Mesothelial cell of epicardium (in vitro differentiated cells): ENCODE measurements at regions not wholly inside any gene's neighbourhood (a gene's known extent, or its start where the extent isn't known, plus 50 kb on each side); places are given as distances from the start of the nearest gene placed in this dataset.
"Not testable (repeated sequence)": the region's sequence is repeated elsewhere in the genome, so short reads cannot be mapped to it uniquely, and the experiment has no call there.

Experiments used
- DNase-seq, 2 experiments: peaks; one replicate each; pipeline ENCODE4 v3.0.0; 2021; ENCODE audit warnings: low spot score in 2 of 2; ENCODE audit not compliant: unreplicated experiment in 2 of 2
- H3K27ac Mint-ChIP-seq: 2 replicates; pipeline ENCODE4 v1.8.0; 2021; ENCODE audit warnings: mixed read lengths
- H3K27me3 Mint-ChIP-seq: 2 replicates; pipeline ENCODE4 v1.8.0; 2021; ENCODE audit warnings: low read depth, mixed read lengths
- H3K36me3 Mint-ChIP-seq: 2 replicates; pipeline ENCODE4 v1.8.0; 2021; ENCODE audit warnings: mixed read lengths
- H3K4me1 Mint-ChIP-seq: 2 replicates; pipeline ENCODE4 v1.8.0; 2021; ENCODE audit warnings: mixed read lengths
- H3K4me3 Mint-ChIP-seq: 2 replicates; pipeline ENCODE4 v1.8.0; 2021; ENCODE audit warnings: mild to moderate bottlenecking, moderate library complexity, mixed read lengths
- H3K9me3 Mint-ChIP-seq: 2 replicates; pipeline ENCODE4 v1.8.0; 2021; ENCODE audit warnings: mixed read lengths
- CTCF ChIP-seq: fragments of 200-600 bp; sonication (generic); IDR thresholded peaks from one replicate; pipeline ENCODE4 v1.5.0; 2021; ENCODE audit warnings: antibody characterized with exemption; ENCODE audit not compliant: unreplicated experiment

GRCh38 chr12:114041136-114041535 is 75.0 kb upstream of the RBM19 start:
- no peak for DNase-seq
- H3K9me3 Mint-ChIP-seq, result peaks cover 10% of the 10 kb centered on the region
- no peaks in the 10 kb centered on the region for H3K36me3 Mint-ChIP-seq
- H3K4me1 Mint-ChIP-seq, result peaks cover 18% of the 10 kb centered on the region
- TF ChIP-seq CTCF, result no peak
- H3K4me3 Mint-ChIP-seq, result no peak overlapping the region
- H3K27ac Mint-ChIP-seq, result no peak overlapping the region
- H3K27me3 Mint-ChIP-seq, result peaks cover 46% of the 10 kb centered on the region

- Mint-ChIP-seq H3K27me3 (peaks cover 56% of the 10 kb centered on the region), H3K9me3 (peaks cover 10% of the 10 kb centered on the region), H3K27ac (no peak overlapping the region), H3K36me3 (no peaks in the 10 kb centered on the region), H3K4me3 (no peak overlapping the region), H3K4me1 (peaks cover 8% of the 10 kb centered on the region)
- no peak for DNase-seq
- no peak for TF ChIP-seq CTCF
Observed at GRCh38 chr12:114038962-114039361, 72.8 kb upstream of the RBM19 start.

- peaks cover 8% of the 10 kb centered on the region for H3K4me1 Mint-ChIP-seq
- peaks cover 2% of the 10 kb centered on the region for H3K9me3 Mint-ChIP-seq
- TF ChIP-seq CTCF, result no peak
- no peak overlapping the region for H3K27ac Mint-ChIP-seq
- H3K36me3 Mint-ChIP-seq, result no peaks in the 10 kb centered on the region
- DNase-seq, result no peak
- H3K27me3 Mint-ChIP-seq, result peaks cover 58% of the 10 kb centered on the region
- H3K4me3 Mint-ChIP-seq, result no peak overlapping the region
Observed at GRCh38 chr12:114032801-114033200, 66.7 kb upstream of the RBM19 start.

- Mint-ChIP-seq H3K4me1 (peaks cover 2% of the 10 kb centered on the region), H3K9me3 (peaks cover 11% of the 10 kb centered on the region), H3K27ac (no peak overlapping the region), H3K4me3 (no peak overlapping the region), H3K27me3 (peaks cover 59% of the 10 kb centered on the region), H3K36me3 (no peaks in the 10 kb centered on the region)
- no peak for DNase-seq
- no peak for TF ChIP-seq CTCF
Observed at GRCh38 chr12:114030451-114030850, 64.3 kb upstream of the RBM19 start.

GRCh38 chr12:114026805-114027204 is 60.7 kb upstream of the RBM19 start:
- TF ChIP-seq CTCF, result no peak
- Mint-ChIP-seq H3K4me1 (no peaks in the 10 kb centered on the region), H3K4me3 (no peak overlapping the region), H3K9me3 (peaks cover 11% of the 10 kb centered on the region), H3K27me3 (peaks cover 48% of the 10 kb centered on the region), H3K27ac (no peak overlapping the region), H3K36me3 (no peaks in the 10 kb centered on the region)
- DNase-seq, result no peak

GRCh38 chr12:114025935-114026334 is 59.8 kb upstream of the RBM19 start:
- TF ChIP-seq CTCF, result no peak
- H3K36me3 Mint-ChIP-seq, result no peaks in the 10 kb centered on the region
- peaks cover 45% of the 10 kb centered on the region for H3K27me3 Mint-ChIP-seq
- no peak for DNase-seq
- peaks cover 11% of the 10 kb centered on the region for H3K9me3 Mint-ChIP-seq
- no peak overlapping the region for H3K4me3 Mint-ChIP-seq
- H3K4me1 Mint-ChIP-seq, result no peaks in the 10 kb centered on the region
- no peak overlapping the region for H3K27ac Mint-ChIP-seq

- not testable (repeated sequence) for H3K27ac Mint-ChIP-seq, H3K36me3 Mint-ChIP-seq, H3K4me1 Mint-ChIP-seq
Observed at GRCh38 chr12:114022081-114022480, 56.0 kb upstream of the RBM19 start.

More at GRCh38 chr12:114022081-114022480, 56.0 kb upstream of the RBM19 start:
- DNase-seq, H3K4me3 Mint-ChIP-seq, H3K9me3 Mint-ChIP-seq: not testable (repeated sequence)
- peaks cover 52% of the 10 kb centered on the region for H3K27me3 Mint-ChIP-seq
